GM12878 (cell line): ENCODE measurements at regions not wholly inside any gene's neighbourhood (a gene's known extent, or its start where the extent isn't known, plus 50 kb on each side); places are given as distances from the start of the nearest gene placed in this dataset.

Source experiments
- ATAC-seq: fragments of 200-7000 bp; cut with Tn5 transposase; 3 replicates; pipeline ENCODE4 v1.9.1; 2020; ENCODE audit warnings: mild to moderate bottlenecking, moderate library complexity
- BruUV-seq: library from RNA; stranded (reverse); fragments of 400-500 nt; replicated peaks from 2 replicates; lab custom pipeline; 2021; lab: Mats Ljungman, UMichigan
- CTCF ChIA-PET: fragments of 300-600 bp; sonication (Branson Sonifier 250); formaldehyde crosslinking; extraction: SDS; loops from one replicate; lab custom pipeline; 2021; ENCODE audit warnings: inconsistent platforms; lab: Yijun Ruan, JAX
- POLR2A ChIA-PET: fragments of 350-600 bp; formaldehyde crosslinking; extraction: SDS; loops from one replicate; lab custom pipeline; 2021; ENCODE audit warnings: inconsistent platforms; lab: Charles Lee
- RAD21 ChIA-PET: fragments of 300-600 bp; sonication (Branson Sonifier 250); formaldehyde crosslinking; loops from one replicate; lab custom pipeline; 2023; ENCODE audit warnings: antibody characterized with exemption; ENCODE audit not compliant: unreplicated experiment; lab: Charles Lee
- SMC1A ChIA-PET: fragments of 300-600 bp; sonication (Branson Sonifier 250); formaldehyde crosslinking; loops from one replicate; lab custom pipeline; 2023; ENCODE audit not compliant: unreplicated experiment, uncharacterized antibody; lab: Charles Lee
- DNase-seq: peaks from one replicate; pipeline ENCODE4 v3.0.0-alpha.2; 2011; ENCODE audit warnings: low read depth, low spot score
- FAIRE-seq: peaks from 3 replicates; lab custom pipeline; 2011; peaks lifted over from hg19 to GRCh38; lab: Jason Lieb, UNC
- H2AFZ ChIP-seq: 2 replicates; pipeline ENCODE4 v1.6.0; 2011; ENCODE audit warnings: low read depth, low read length, control low read depth; ENCODE audit not compliant: control insufficient read depth
- H3K27ac ChIP-seq: 2 replicates; pipeline ENCODE4 v1.5.1; 2011; ENCODE audit warnings: control low read depth; ENCODE audit not compliant: control insufficient read depth, insufficient read depth
- H3K27me3 ChIP-seq, 2 experiments: replicated peaks in 1 of 2; 2 replicates each; pipeline versions ENCODE4 v1.6.0 to v1.6.1; 2011; ENCODE audit warnings: low read length in 1 of 2; ENCODE audit not compliant: control insufficient read depth in 2 of 2, insufficient read depth in 2 of 2
- H3K36me3 ChIP-seq, 2 experiments: 2 replicates each; pipeline ENCODE4 v1.5.1; 2011; ENCODE audit warnings: low read length in 1 of 2; ENCODE audit not compliant: control insufficient read depth in 2 of 2, insufficient read depth in 2 of 2
- H3K4me1 ChIP-seq: 2 replicates; pipeline ENCODE4 v1.6.1; 2011; ENCODE audit warnings: mild to moderate bottlenecking, low read length, moderate library complexity, mixed read lengths; ENCODE audit not compliant: control insufficient read depth, insufficient read depth
- H3K4me2 ChIP-seq: 2 replicates; pipeline ENCODE4 v1.6.0; 2011; ENCODE audit warnings: control low read depth; ENCODE audit not compliant: control insufficient read depth, insufficient read depth
- H3K4me3 ChIP-seq: fragments of 200-600 bp; sonication (generic); 2 replicates; pipeline ENCODE4 v1.5.1; 2016
- H3K79me2 ChIP-seq: 2 replicates; pipeline ENCODE4 v1.6.0; 2011; ENCODE audit warnings: low read length; ENCODE audit not compliant: control insufficient read depth, insufficient read depth
- H3K9ac ChIP-seq: 2 replicates; pipeline ENCODE4 v1.8.0; 2011; ENCODE audit warnings: low read length, control low read depth, mixed read lengths; ENCODE audit not compliant: control insufficient read depth, insufficient read depth
- H3K9me3 ChIP-seq: replicated peaks from 3 replicates; pipeline ENCODE4 v1.5.1; 2011; ENCODE audit warnings: mild to moderate bottlenecking, low read length; ENCODE audit not compliant: control insufficient read depth, insufficient read depth
- H4K20me1 ChIP-seq: 2 replicates; pipeline ENCODE4 v1.6.0; 2011; ENCODE audit not compliant: control insufficient read depth, insufficient read depth
- HSF1 ChIP-seq: fragments of 150-350 bp; IDR thresholded peaks from 2 replicates; pipeline ENCODE4 v1.6.1; 2014; ENCODE audit warnings: mild to moderate bottlenecking, low read depth, low read length
- IKZF1 ChIP-seq: fragments of 450-650 bp; conservative IDR thresholded peaks from 2 replicates; pipeline ENCODE4 v1.6.1; 2017; ENCODE audit warnings: antibody characterized with exemption, mild to moderate bottlenecking
- MXI1 ChIP-seq: fragments of 150-350 bp; IDR thresholded peaks from 2 replicates; pipeline ENCODE4 v1.6.1; 2011; ENCODE audit warnings: low read depth, mild to moderate bottlenecking, inconsistent platforms, low read length, improper control_type of control experiment
- MYB ChIP-seq: fragments of 150-350 bp; IDR thresholded peaks from 2 replicates; pipeline ENCODE4 v1.6.1; 2014; ENCODE audit warnings: mild to moderate bottlenecking, low read depth, low read length, borderline replicate concordance
- POLR2AphosphoS5 ChIP-seq: IDR thresholded peaks from 2 replicates; pipeline ENCODE4 v1.6.1; 2011; ENCODE audit warnings: mild to moderate bottlenecking, low read length, inconsistent platforms
- RBBP5 ChIP-seq: fragments of 200-600 bp; sonication (generic); conservative IDR thresholded peaks from 2 replicates; pipeline ENCODE4 v1.6.1; 2016
- RCOR1 ChIP-seq: conservative IDR thresholded peaks from 2 replicates; pipeline ENCODE4 v1.6.1; 2012; ENCODE audit warnings: low read depth, low read length, improper control_type of control experiment
- SIX5 ChIP-seq: IDR thresholded peaks from 2 replicates; pipeline ENCODE4 v1.6.1; 2011; ENCODE audit warnings: mild to moderate bottlenecking, low read depth, low read length, moderate library complexity; ENCODE audit not compliant: severe bottlenecking
- SMC3 ChIP-seq: IDR thresholded peaks from 2 replicates; pipeline ENCODE4 v1.6.1; 2011; ENCODE audit warnings: low read length, improper control_type of control experiment, borderline replicate concordance
- SRF ChIP-seq, 2 experiments: IDR thresholded peaks; 2 replicates each; pipeline ENCODE4 v1.6.1; 2011; ENCODE audit warnings: low read depth in 2 of 2, low read length in 2 of 2, mild to moderate bottlenecking in 1 of 2, moderate library complexity in 1 of 2
- STAT1 ChIP-seq: fragments of 450-650 bp; conservative IDR thresholded peaks from 2 replicates; pipeline ENCODE4 v1.6.1; 2014; ENCODE audit warnings: antibody characterized with exemption, mild to moderate bottlenecking
- SUZ12 ChIP-seq: fragments of 200-600 bp; sonication (generic); IDR thresholded peaks from one replicate; pipeline ENCODE4 v1.6.1; 2018; ENCODE audit warnings: antibody characterized with exemption, mild to moderate bottlenecking; ENCODE audit not compliant: unreplicated experiment
- TCF12 ChIP-seq: IDR thresholded peaks from 2 replicates; pipeline ENCODE4 v1.6.1; 2011; ENCODE audit warnings: low read depth, mild to moderate bottlenecking, low read length
- WGBS: methylation state at CpG from one replicate; pipeline ENCODE4 v1.1.6; 2016; ENCODE audit warnings: low lambda C conversion rate; ENCODE audit not compliant: insufficient replicate concordance, insufficient coverage; ENCODE audit errors: missing lambda C conversion rate; 5-methylcytosine and 5-hydroxymethylcytosine counted together
- in situ Hi-C: fragments of 300-500 bp; cut with MboI; formaldehyde crosslinking; loops from 9 replicates; pipeline ENCODE4 v1.14.3; 2018; ENCODE audit warnings: mixed read lengths
- intact Hi-C: fragments of 100-400 bp; cut with micrococcal nuclease; formaldehyde crosslinking; loops from one replicate; pipeline ENCODE4 v1.14.2; 2022; ENCODE audit not compliant: unreplicated experiment

DNA sequence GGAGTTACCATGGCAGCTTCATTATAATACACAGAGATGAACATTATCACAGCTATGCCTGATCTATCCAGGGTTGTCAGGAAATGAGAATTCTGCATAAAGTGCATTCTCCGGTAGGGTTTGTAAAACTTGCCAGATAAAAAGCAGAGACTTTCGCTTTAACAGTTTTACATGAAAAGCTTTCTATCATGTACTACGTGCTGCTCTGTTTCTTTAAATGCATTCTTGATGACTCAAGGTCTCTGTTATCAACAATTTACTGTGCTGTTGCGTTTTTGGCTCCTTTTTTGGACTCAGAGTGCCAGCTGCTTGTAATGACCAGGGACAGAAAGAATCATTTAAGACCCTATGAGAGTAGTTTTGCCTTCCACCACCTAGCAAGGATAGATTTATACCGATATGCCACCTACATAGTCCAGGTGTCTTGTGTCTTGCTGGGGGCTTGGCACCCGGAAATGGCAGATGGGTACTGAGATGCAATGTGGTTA is 371.2 kb downstream of the BTG1 start:
- ChIA-PET RAD21 (no interaction called here), POLR2A (no interaction called here), CTCF (interaction anchor here (1.3 kb wide), 1 partner anchor 37 kb away, joined by 6 read pairs; no protein-coding TSS in a partner anchor), SMC1A (interaction anchor here (0.9 kb wide), 1 partner anchor 11 kb away, joined by 3 read pairs; no protein-coding TSS in a partner anchor)
- Histone ChIP-seq H3K4me2 (no peak overlapping the region), H3K4me3 (no peak overlapping the region), H3K9me3 (no peaks in the 10 kb centered on the region), H3K9ac (no peak overlapping the region), H3K36me3 (no peaks in the 10 kb centered on the region), H3K27me3 (no peaks in the 10 kb centered on the region), H3K4me1 (peaks cover 6% of the 10 kb centered on the region), H3K27ac (no peak overlapping the region), H4K20me1 (no peaks in the 10 kb centered on the region), H2AFZ (no peak overlapping the region), H3K79me2 (no peaks in the 10 kb centered on the region)
- WGBS, result 59% methylated on average over 6 of the region's 6 CpGs
- DNase-seq, result no peak
- intact Hi-C loops, result no loop called here
- no peak for FAIRE-seq
- in situ Hi-C loops, result no loop called here
- no peak for ATAC-seq
- BruUV-seq, result no TSS peak
- TF ChIP-seq HSF1 (no peak), STAT1 (no peak), TCF12 (no peak), SUZ12 (no peak), SIX5 (no peak), MXI1 (no peak), SMC3 (no peak), RBBP5 (no peak), RCOR1 (no peak), IKZF1 (no peak), POLR2AphosphoS5 (no peak), MYB (no peak), SRF (IDR thresholded peaks at IDR 0.05; ENCODE audit: low read depth in 2 of 2, low read length in 2 of 2) (no peak)
